ENCODE measurements at regions not wholly inside any gene's neighbourhood (a gene's known extent, or its start where the extent isn't known, plus 50 kb on each side); places are given as distances from the start of the nearest gene placed in this dataset.
"Not testable (repeated sequence)": the region's sequence is repeated elsewhere in the genome, so short reads cannot be mapped to it uniquely, and the experiment has no call there.

GRCh38 chr5:39689919-39690318 is 265.1 kb upstream of the DAB2 start:
- POLR2A ChIA-PET (ENCODE audit: low non-redundant PET) = no interaction called here
- no peak for DNase-seq (ENCODE audit: low spot score)
- TF ChIP-seq CTCF (conservative IDR thresholded peaks at IDR 0.05; ENCODE audit: low read depth) = no peak
- CTCF ChIA-PET = interaction anchor here (0.7 kb wide), 1 partner anchor 41 kb away, joined by 4 read pairs; no protein-coding TSS in a partner anchor
- no peak overlapping the region for H3K27ac ChIP-seq

GRCh38 chr5:39687924-39688323 is 263.1 kb upstream of the DAB2 start:
- DNase-seq (ENCODE audit: low spot score); CTCF ChIA-PET; POLR2A ChIA-PET (ENCODE audit: low non-redundant PET); H3K27ac ChIP-seq: not testable (repeated sequence)

DNA sequence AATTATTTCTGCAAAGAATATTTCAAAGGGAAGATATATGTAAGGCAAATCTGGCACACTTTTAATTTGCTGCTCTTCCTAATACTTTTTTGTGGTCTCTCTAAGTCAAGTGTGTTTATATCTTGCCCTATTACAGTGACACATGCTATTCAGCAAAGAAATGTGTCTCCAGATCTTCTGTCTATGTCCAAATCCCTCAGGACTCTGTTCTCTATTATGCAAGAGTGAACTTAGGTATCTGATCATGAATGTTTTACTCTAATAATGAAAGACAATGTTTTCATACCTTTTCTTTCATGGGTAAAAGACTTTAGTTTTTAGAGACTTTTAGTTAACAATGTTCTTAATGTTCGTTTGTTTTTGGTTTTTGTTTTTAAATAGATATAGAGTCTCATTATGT is 255.4 kb upstream of the DAB2 start:
- no peak overlapping the region for H3K27ac ChIP-seq
- CTCF ChIA-PET = no interaction called here
- DNase-seq (ENCODE audit: low spot score) = no peak
- TF ChIP-seq CTCF (conservative IDR thresholded peaks at IDR 0.05; ENCODE audit: low read depth) = no peak
- POLR2A ChIA-PET (ENCODE audit: low non-redundant PET) = no interaction called here

DNA sequence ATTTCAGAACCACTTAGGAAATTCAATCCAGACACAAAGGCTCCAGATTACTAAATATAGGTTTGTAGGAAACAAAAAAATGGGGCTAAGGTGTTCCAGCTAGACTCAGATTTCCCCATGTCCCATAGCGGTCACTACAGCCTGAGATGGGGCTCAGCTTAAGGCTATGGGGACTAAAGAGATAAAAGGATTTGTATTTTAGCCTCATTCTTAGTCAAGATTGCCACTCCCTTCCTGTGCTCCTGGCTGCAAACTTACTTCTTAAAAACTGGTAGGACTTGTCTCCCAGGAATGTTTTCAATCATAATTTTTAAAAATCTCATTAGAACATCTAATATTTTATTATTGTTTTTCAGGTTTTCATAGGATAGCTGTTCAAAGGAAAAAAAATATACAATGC is 253.8 kb upstream of the DAB2 start:
- CTCF ChIA-PET = interaction anchor here (0.5 to 0.7 kb wide), 3 partner anchors 44 to 340 kb away, joined by 3 to 4 read pairs (median 3); no protein-coding TSS in a partner anchor
- H3K27ac ChIP-seq = no peak overlapping the region
- no peak for DNase-seq (ENCODE audit: low spot score)
- TF ChIP-seq CTCF (conservative IDR thresholded peaks at IDR 0.05; ENCODE audit: low read depth) = no peak
- POLR2A ChIA-PET (ENCODE audit: low non-redundant PET) = no interaction called here

DNA sequence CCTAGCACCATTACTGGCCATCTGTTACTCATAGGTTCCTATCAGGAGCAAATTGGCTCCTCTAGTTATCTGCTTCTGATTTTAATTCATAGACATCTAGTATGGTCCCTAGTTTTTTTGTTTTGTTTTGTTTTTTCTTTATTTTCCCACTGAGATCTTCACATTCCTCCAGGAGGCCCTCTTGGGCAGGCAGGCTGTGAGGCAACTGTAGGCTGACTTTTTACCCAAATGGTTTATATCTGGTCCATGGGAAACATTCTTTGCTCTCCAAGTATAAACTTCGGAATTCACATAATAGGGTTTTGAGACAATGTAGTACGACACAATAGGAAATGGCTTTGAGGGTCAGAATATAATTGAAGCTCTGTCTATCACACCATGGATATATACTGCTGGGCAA is 250.9 kb upstream of the DAB2 start:
- POLR2A ChIA-PET (ENCODE audit: low non-redundant PET) = no interaction called here
- no peak overlapping the region for H3K27ac ChIP-seq
- no peak for TF ChIP-seq CTCF (conservative IDR thresholded peaks at IDR 0.05; ENCODE audit: low read depth)
- CTCF ChIA-PET = no interaction called here
- DNase-seq (ENCODE audit: low spot score) = no peak

DNA sequence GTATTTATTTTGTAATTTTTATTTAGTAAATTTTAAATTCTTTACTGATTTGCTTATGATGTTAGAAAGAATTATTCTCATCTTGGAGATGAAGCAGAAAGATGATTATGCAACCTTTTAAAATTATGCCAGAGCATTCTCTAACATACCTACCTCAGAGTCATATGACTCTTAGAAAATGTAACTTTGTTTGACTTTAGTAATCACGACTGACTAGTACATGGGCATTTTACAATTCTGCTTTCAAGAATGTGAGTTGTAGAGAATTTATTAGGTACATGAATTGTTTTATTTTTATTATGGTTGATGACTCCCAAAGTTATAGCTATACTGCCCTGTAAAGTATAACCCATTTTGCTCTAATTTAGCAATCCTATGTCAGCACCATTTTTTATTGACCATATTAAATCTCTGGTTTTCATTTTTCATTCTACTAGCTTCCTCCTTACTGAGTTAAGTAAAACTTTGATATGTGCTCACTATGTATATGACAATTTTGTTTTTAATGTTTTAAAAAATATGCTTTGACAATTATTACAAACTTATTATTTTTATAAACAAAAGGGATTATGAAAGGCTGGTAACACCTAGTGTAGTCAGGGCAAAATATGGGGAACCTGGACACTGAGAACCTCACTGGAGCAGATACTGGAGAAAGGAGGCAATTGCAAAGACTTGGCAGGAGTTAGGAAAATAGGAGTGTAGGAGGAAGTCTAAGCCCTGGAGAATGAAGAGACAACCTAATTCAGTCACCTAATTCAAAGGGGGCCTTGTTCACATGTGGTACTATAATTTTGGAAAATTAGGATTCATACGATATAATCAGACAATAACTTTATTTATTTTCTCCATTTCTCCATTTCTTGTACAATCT is 249.7 kb upstream of the DAB2 start:
- CTCF ChIA-PET = no interaction called here
- TF ChIP-seq CTCF (conservative IDR thresholded peaks at IDR 0.05; ENCODE audit: low read depth) = no peak
- no peak for DNase-seq (ENCODE audit: low spot score)
- POLR2A ChIA-PET (ENCODE audit: low non-redundant PET) = no interaction called here
- H3K27ac ChIP-seq = no peak overlapping the region

DNA sequence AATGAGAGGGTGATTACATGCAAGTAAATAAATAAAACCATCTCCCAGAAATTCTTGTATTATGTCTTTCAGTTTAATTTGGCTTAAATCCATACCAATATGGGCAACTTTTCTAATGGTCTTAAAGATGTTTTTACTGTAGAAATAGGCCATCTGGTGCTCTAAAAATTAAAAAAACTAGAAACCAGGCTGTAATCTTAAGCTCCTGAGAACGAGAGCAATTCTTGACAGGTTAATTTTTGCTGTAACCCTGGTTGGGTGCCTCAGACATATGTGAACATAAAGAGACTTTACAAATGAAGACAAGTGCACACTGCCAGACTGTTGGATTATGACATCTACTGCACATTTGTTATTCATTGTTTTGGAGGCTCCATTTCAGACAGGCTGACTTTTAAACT is 246.8 kb upstream of the DAB2 start:
- CTCF ChIA-PET = interaction anchor here (0.6 kb wide), 1 partner anchor 166 kb away, joined by 3 read pairs; no protein-coding TSS in a partner anchor
- DNase-seq (ENCODE audit: low spot score) = no peak
- no peak overlapping the region for H3K27ac ChIP-seq
- no peak for TF ChIP-seq CTCF (conservative IDR thresholded peaks at IDR 0.05; ENCODE audit: low read depth)
- POLR2A ChIA-PET (ENCODE audit: low non-redundant PET) = no interaction called here
